ENCODE measurements at regions not wholly inside any gene's neighbourhood (a gene's known extent, or its start where the extent isn't known, plus 50 kb on each side); places are given as distances from the start of the nearest gene placed in this dataset.

GRCh38 chr15:25624504-25625177 lies 185.8 kb upstream of the UBE3A start:
- Mint-ChIP-seq H3K4me3 (no peak overlapping the region), H3K27ac (ENCODE audit: unreplicated experiment) (no peak overlapping the region)

GRCh38 chr15:25623708-25624107 lies 184.9 kb upstream of the UBE3A start:
- no peak overlapping the region for H3K4me3 Mint-ChIP-seq
- H3K36me3 Mint-ChIP-seq (ENCODE audit: low read depth): peaks cover 7% of the 10 kb centered on the region
- H3K27me3 Mint-ChIP-seq (ENCODE audit: low read depth): no peaks in the 10 kb centered on the region
- H3K4me1 Mint-ChIP-seq: peaks cover 13% of the 10 kb centered on the region
- peaks cover 14% of the 10 kb centered on the region for H3K9me3 Mint-ChIP-seq
- TF ChIP-seq CTCF (conservative IDR thresholded peaks at IDR 0.05): no peak
- peak overlapping the region; percentile 97 for H3K27ac Mint-ChIP-seq (ENCODE audit: unreplicated experiment)
- no peak for DNase-seq (ENCODE audit: low read depth, low spot score)

More at GRCh38 chr15:25624504-25625177, 185.8 kb upstream of the UBE3A start:
- DNase-seq (ENCODE audit: low read depth, low spot score): no peak
- TF ChIP-seq CTCF (conservative IDR thresholded peaks at IDR 0.05): no peak
- peaks cover 16% of the 10 kb centered on the region for H3K9me3 Mint-ChIP-seq
- H3K4me1 Mint-ChIP-seq: peaks cover 13% of the 10 kb centered on the region
- peaks cover 10% of the 10 kb centered on the region for H3K36me3 Mint-ChIP-seq (ENCODE audit: low read depth)
- H3K27me3 Mint-ChIP-seq (ENCODE audit: low read depth): no peaks in the 10 kb centered on the region

GRCh38 chr15:25620466-25620865 lies 181.6 kb upstream of the UBE3A start:
- Mint-ChIP-seq H3K27me3 (ENCODE audit: low read depth) (no peaks in the 10 kb centered on the region), H3K4me1 (peaks cover 13% of the 10 kb centered on the region)
- no peak for TF ChIP-seq CTCF (conservative IDR thresholded peaks at IDR 0.05)

GRCh38 chr15:25619761-25620160 lies 180.9 kb upstream of the UBE3A start:
- Mint-ChIP-seq H3K36me3 (ENCODE audit: low read depth) (no peaks in the 10 kb centered on the region), H3K27ac (ENCODE audit: unreplicated experiment) (no peak overlapping the region), H3K4me1 (peaks cover 13% of the 10 kb centered on the region), H3K4me3 (no peak overlapping the region), H3K27me3 (ENCODE audit: low read depth) (no peaks in the 10 kb centered on the region), H3K9me3 (no peaks in the 10 kb centered on the region)
- DNase-seq (ENCODE audit: low read depth, low spot score): no peak
- TF ChIP-seq CTCF (conservative IDR thresholded peaks at IDR 0.05): no peak

More at GRCh38 chr15:25620466-25620865, 181.6 kb upstream of the UBE3A start:
- Mint-ChIP-seq H3K9me3 (no peaks in the 10 kb centered on the region), H3K36me3 (ENCODE audit: low read depth) (no peaks in the 10 kb centered on the region), H3K27ac (ENCODE audit: unreplicated experiment) (no peak overlapping the region), H3K4me3 (no peak overlapping the region)
- DNase-seq (ENCODE audit: low read depth, low spot score): no peak

- Mint-ChIP-seq H3K27me3 (ENCODE audit: low read depth) (no peaks in the 10 kb centered on the region), H3K27ac (ENCODE audit: unreplicated experiment) (no peak overlapping the region), H3K4me3 (no peak overlapping the region), H3K36me3 (ENCODE audit: low read depth) (no peaks in the 10 kb centered on the region), H3K9me3 (no peaks in the 10 kb centered on the region), H3K4me1 (peaks cover 13% of the 10 kb centered on the region)
- no peak for DNase-seq (ENCODE audit: low read depth, low spot score)
- no peak for TF ChIP-seq CTCF (conservative IDR thresholded peaks at IDR 0.05)
Measured at GRCh38 chr15:25619076-25619475, 180.3 kb upstream of the UBE3A start.
